ENCODE measurements at regions not wholly inside any gene's neighbourhood (a gene's known extent, or its start where the extent isn't known, plus 50 kb on each side); places are given as distances from the start of the nearest gene placed in this dataset.

DNA sequence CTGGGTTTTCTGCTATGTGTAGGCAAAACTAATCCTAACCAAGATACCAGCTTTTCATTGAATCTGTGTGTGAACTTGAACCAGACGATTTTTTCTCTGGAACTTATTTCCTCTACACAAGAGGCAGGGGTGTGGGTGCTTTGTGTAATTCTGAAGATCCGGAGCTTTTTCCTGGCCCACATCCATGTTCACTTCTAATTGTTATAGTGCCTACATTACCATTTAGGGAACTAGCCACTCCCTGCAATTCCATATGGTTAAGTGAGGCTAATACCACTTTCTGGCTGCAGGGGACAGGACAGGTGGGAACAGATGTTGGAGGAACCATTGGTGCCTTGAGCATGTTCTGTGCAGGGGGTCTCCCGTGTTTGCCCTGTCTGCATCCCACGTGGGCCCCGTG lies 83.4 kb upstream of the FMN2 start:
- DNase-seq (ENCODE audit: low read depth in 4 of 4, low spot score in 3 of 4), result no peak

DNA sequence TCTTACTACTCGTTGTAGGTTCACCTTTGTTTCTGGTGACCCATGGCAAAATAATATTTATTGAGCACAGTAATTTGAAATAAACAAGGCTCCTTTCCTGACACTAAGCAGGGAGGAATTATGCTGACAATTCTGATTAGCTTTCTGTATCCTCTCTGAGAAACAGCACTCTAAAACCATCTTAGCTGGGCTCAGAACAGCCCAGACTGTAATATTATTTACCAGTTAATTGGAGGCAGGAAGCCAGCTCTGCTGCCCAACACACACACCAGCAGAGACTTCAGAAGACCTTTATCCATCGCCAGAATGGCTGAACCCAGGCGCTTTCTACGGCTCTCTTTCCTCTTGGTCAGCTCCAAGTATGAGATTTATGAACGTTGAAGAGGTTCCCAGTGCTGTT lies 77.6 kb upstream of the FMN2 start:
- no peak for DNase-seq (ENCODE audit: low read depth in 4 of 4, low spot score in 3 of 4)

- DNase-seq (ENCODE audit: low read depth in 4 of 4, low spot score in 3 of 4), result no peak
Observed at GRCh38 chr1:240018617-240019016, 73.1 kb upstream of the FMN2 start.

DNA sequence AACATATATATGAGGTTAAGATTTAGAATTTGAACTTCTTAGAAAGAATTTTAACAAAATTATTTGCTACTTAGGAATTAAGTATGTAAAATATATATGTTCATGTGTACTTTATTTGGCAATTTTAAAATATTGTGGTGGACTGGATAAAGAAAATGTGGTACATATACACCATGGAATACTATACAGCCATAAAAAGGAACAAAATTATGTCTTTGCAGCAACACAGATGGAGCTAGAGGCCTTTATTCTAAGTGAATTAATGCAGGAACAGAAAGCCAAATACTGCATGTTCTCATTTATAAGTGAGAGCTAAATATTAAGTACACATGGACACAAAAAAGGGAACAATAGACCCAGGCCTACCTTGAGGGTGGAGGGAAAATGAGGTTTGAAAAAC lies 72.2 kb upstream of the FMN2 start:
- no peak for DNase-seq (ENCODE audit: low read depth in 4 of 4, low spot score in 3 of 4)

DNA sequence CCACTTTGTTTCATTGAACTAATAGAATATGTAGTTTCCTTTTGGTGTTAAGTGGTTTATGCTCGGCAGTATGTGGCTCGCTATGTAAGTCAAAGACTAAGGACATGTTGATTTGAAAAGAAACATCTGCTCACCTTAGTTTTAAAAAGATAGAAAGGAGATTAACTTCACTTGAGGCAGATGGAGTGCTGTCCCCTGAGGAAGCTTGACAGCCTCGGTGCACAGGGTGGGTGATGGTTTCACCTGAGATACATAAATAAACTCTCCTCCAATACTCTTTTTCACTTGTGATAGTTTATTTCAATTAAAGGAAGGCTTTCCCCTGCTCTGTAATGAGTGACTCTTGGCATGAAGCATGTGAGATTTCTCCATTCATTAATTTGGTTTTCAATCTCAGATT lies 70.8 kb upstream of the FMN2 start:
- no peak for DNase-seq (ENCODE audit: low read depth in 4 of 4, low spot score in 3 of 4)

DNA sequence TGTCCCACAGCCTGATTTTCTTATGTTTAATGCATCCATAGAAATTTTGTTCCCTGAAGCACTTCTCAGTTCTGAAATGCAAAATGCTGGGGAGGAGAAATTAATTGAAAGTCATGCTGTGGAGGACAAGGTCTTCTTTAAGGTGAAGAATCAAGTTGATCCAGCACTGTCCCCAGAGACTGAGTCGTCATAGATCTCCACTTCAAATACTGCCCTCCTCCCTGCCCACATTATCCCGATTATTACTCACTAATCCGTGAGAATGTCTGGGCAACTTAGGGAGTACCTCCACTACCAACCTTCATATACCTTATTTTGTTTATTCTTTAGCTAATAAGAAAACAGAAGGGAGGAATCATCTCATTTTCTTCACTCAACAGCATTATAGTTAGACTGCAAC lies 70.0 kb upstream of the FMN2 start:
- DNase-seq (ENCODE audit: low read depth in 4 of 4, low spot score in 3 of 4), result no peak

- peak in 2 of 4 donors; percentile 6 to 12 for DNase-seq (ENCODE audit: low read depth in 4 of 4, low spot score in 3 of 4)
Observed at GRCh38 chr1:240027059-240027462, 64.6 kb upstream of the FMN2 start.

DNA sequence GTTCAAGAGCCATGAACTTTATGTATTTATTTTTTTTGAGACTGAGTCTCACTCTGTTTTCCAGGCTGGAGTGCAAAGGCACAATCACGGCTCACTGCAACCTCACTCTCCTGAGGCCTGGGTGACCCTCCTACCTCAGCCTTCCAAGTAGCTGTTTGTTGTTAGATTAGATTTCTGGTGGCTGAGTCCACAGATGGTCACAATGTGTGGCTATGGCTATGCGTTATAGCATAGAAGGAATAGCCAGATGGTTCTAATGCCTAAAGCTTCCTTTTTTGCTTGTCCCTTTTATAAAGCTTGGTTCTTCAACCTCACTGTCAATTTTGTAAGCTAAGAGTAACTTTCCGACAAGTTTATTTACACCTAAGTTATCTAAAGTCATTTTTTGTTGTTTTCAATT lies 62.3 kb upstream of the FMN2 start:
- DNase-seq (ENCODE audit: low read depth in 4 of 4, low spot score in 3 of 4), result no peak

DNA sequence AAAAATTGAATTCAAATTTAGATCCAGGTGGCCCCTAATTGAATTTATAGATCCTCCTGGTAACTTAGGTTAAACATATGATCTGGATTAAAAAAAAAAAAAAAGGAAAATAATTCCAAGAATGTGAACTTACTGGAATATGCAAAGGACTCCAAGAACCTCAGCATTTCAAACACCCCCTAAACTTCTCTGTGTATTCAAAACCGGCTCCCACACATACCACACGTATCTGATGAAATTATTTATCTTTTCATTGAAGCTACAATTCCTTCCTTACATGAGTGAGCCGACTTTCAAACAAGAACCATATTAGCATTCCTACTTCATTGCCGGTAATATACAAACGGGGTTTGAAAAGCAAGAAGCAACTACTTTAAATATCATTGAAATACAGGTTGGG lies 61.4 kb upstream of the FMN2 start:
- no peak for DNase-seq (ENCODE audit: low read depth in 4 of 4, low spot score in 3 of 4)

DNA sequence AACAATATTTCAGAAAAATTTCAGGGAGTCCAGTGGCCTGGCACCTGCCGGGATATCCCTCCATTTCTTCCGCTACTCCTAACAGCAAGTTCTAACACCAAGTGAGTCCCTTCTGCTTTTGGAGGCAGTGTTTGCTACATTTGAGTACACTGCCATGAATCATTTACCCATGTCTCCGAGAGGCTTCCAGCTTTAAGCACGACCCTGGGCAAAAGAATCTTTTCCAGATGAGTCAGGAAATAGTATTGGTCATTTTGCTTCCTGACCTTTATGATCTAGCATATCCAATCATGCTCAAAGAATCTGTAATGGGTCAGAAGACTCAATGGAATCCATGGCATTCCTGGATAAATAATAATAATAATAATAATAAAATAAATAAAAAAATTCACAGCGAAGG lies 60.7 kb upstream of the FMN2 start:
- DNase-seq (ENCODE audit: low read depth in 4 of 4, low spot score in 3 of 4), result no peak

DNA sequence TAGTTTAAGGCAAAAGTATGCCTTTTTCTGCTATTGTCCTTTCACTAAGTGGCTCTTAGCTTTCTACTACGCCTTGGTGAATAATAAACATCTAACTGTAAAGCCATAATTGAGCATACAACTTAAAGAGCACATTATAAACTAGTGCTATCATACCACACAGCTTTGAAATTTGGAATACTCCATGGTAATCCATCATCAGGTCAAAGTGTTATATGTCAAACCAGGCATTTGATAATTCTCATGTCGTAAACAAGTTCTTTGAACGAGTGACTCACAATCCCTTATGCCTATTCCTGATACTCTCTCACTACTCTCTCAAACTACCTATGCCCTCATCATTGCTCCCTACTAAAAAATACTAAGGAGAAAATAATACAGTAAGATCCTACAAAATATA lies 60.3 kb upstream of the FMN2 start:
- DNase-seq (ENCODE audit: low read depth in 4 of 4, low spot score in 3 of 4), result no peak

DNA sequence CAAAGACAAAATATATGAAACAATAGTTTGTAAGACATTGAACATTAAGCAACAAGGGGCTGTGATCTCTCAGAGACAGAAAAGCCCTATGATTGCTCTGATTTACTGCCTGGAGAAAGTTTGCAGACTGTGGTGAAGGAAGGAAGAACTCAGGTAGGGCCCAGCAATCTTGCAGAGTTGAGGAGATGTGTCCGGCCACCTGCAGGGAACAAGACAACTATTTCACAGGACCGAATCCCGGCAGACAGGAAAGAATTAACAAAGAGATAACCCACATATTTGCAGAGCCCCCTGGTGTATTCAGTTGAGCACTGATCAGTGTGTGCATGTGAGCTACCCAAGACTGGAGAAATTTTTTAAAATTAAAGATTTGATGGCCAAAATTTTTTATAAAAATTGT lies 58.3 kb upstream of the FMN2 start:
- DNase-seq (ENCODE audit: low read depth in 4 of 4, low spot score in 3 of 4), result no peak

GRCh38 chr1:240036526-240036925 lies 55.2 kb upstream of the FMN2 start:
- DNase-seq (ENCODE audit: low read depth in 4 of 4, low spot score in 3 of 4), result no peak

All from right renal pelvis (tissue), 4 donors.